ENCODE measurements at regions not wholly inside any gene's neighbourhood (a gene's known extent, or its start where the extent isn't known, plus 50 kb on each side); places are given as distances from the start of the nearest gene placed in this dataset.

- Histone ChIP-seq H2AFZ (ENCODE audit: low read length) (no peak overlapping the region), H4K20me1 (ENCODE audit: insufficient read depth, low read length) (no peaks in the 10 kb centered on the region), H3K4me3 (replicated peaks in 1 of 3; ENCODE audit: insufficient read depth in 1 of 3, low read depth in 2 of 3, low read length in 3 of 3) (no peak overlapping the region), H3K9me3 (ENCODE audit: low read length) (no peaks in the 10 kb centered on the region), H3K27me3 (ENCODE audit: control insufficient read depth in 1 of 2, insufficient read depth in 2 of 2, low read length in 2 of 2) (no peaks in the 10 kb centered on the region; a peak in 1 of 5 replicates), H3K79me2 (ENCODE audit: insufficient read depth, low read length) (no peaks in the 10 kb centered on the region), H3K27ac (ENCODE audit: extremely low read length, insufficient read depth, low read length) (no peak overlapping the region), H3K36me3 (replicated peaks in 1 of 2; ENCODE audit: control insufficient read depth in 1 of 2, insufficient read depth in 2 of 2, low read length in 2 of 2) (no peaks in the 10 kb centered on the region), H3K9ac (ENCODE audit: insufficient read depth, low read depth, low read length) (no peak overlapping the region), H3K4me2 (ENCODE audit: low read depth, low read length) (no peak overlapping the region), H3K4me1 (ENCODE audit: insufficient read depth, low read length) (no peaks in the 10 kb centered on the region)
- DNase-seq (ENCODE audit: low spot score) (no peak), ATAC-seq (no peak), FAIRE-seq (no peak)
- WGBS (ENCODE audit: low lambda C conversion rate) = 0% methylated on average over 2 of the region's 2 CpGs
- no TSS peak for BruUV-seq (replicated peaks)
- intact Hi-C loops (cut with micrococcal nuclease; ENCODE audit: unreplicated experiment) = no loop called here
- in situ Hi-C loops (cut with HindIII; ENCODE audit: extremely low pct_ligation_motif_present, low pct_unique_long_range_greater_than_20kb) = no loop called here
- ChIA-PET CTCF (ENCODE audit: low intra/inter-chr PET ratio, low total read pairs) (no interaction called here), POLR2A (no interaction called here)
- no peak for TF ChIP-seq PTBP1 (IDR thresholded peaks at IDR 0.05; ENCODE audit: low read depth, low read length, poor library complexity, severe bottlenecking)
- no peak for TF ChIP-seq NFKB2 (CRISPR knock-in tag; IDR thresholded peaks at IDR 0.05; ENCODE audit: borderline replicate concordance)
- no peak for TF ChIP-seq MBNL3 (CRISPR knock-in tag; conservative IDR thresholded peaks at IDR 0.05)
- TF ChIP-seq GABPB1 (CRISPR knock-in tag; IDR thresholded peaks at IDR 0.05) = no peak
- TF ChIP-seq THAP11 (CRISPR knock-in tag; IDR thresholded peaks at IDR 0.05) = no peak
- TF ChIP-seq CENPX (CRISPR knock-in tag; IDR thresholded peaks at IDR 0.05) = no peak
These were observed 104.9 kb upstream of the ST8SIA2 start for GRCh38 chr15:92288755-92289154.

- no peak for TF ChIP-seq YEATS4 (CRISPR knock-in tag; IDR thresholded peaks at IDR 0.05; ENCODE audit: borderline replicate concordance)
- TF ChIP-seq FOXP1 (IDR thresholded peaks at IDR 0.05) = no peak
- TF ChIP-seq FOXP1 (CRISPR knock-in tag; IDR thresholded peaks at IDR 0.05) = no peak
- no peak for TF ChIP-seq SMAD1 (CRISPR knock-in tag; IDR thresholded peaks at IDR 0.05; ENCODE audit: borderline replicate concordance, low read depth)
- no peak for TF ChIP-seq ZNF782 (CRISPR knock-in tag; IDR thresholded peaks at IDR 0.05; ENCODE audit: borderline replicate concordance)
- no peak for TF ChIP-seq ZNF709 (CRISPR knock-in tag; IDR thresholded peaks at IDR 0.05)
- no peak for TF ChIP-seq NBN (conservative IDR thresholded peaks at IDR 0.05)
- no peak for TF ChIP-seq ZBTB25 (CRISPR knock-in tag; IDR thresholded peaks at IDR 0.05)
- TF ChIP-seq HNRNPLL (IDR thresholded peaks at IDR 0.05; ENCODE audit: low read depth, low read length, poor library complexity, severe bottlenecking) = no peak
- TF ChIP-seq MAFG (CRISPR knock-in tag; IDR thresholded peaks at IDR 0.05) = no peak
- no peak for TF ChIP-seq PHF5A (CRISPR knock-in tag; IDR thresholded peaks at IDR 0.05; ENCODE audit: low read depth, unreplicated experiment)
- TF ChIP-seq SMAD3 (CRISPR knock-in tag; IDR thresholded peaks at IDR 0.05) = no peak
- TF ChIP-seq ZBTB39 (CRISPR knock-in tag; IDR thresholded peaks at IDR 0.05) = no peak
- no peak for TF ChIP-seq ZNF354B (CRISPR knock-in tag; IDR thresholded peaks at IDR 0.05)
- Histone ChIP-seq H3K79me2 (ENCODE audit: insufficient read depth, low read length) (no peaks in the 10 kb centered on the region), H3K9ac (ENCODE audit: insufficient read depth, low read depth, low read length) (no peak overlapping the region), H3K4me3 (replicated peaks in 1 of 3; ENCODE audit: insufficient read depth in 1 of 3, low read depth in 2 of 3, low read length in 3 of 3) (no peak overlapping the region), H3K27ac (ENCODE audit: extremely low read length, insufficient read depth, low read length) (no peak overlapping the region), H3K27me3 (ENCODE audit: control insufficient read depth in 1 of 2, insufficient read depth in 2 of 2, low read length in 2 of 2) (no peaks in the 10 kb centered on the region; a peak in 1 of 5 replicates), H3K36me3 (replicated peaks in 1 of 2; ENCODE audit: control insufficient read depth in 1 of 2, insufficient read depth in 2 of 2, low read length in 2 of 2) (no peaks in the 10 kb centered on the region), H3K4me2 (ENCODE audit: low read depth, low read length) (no peak overlapping the region), H2AFZ (ENCODE audit: low read length) (no peak overlapping the region), H4K20me1 (ENCODE audit: insufficient read depth, low read length) (no peaks in the 10 kb centered on the region), H3K4me1 (ENCODE audit: insufficient read depth, low read length) (no peaks in the 10 kb centered on the region), H3K9me3 (ENCODE audit: low read length) (no peaks in the 10 kb centered on the region)
- no peak for ATAC-seq
- DNase-seq (ENCODE audit: low spot score) = no peak
- intact Hi-C loops (cut with micrococcal nuclease; ENCODE audit: unreplicated experiment) = no loop called here
- ChIA-PET POLR2A (no interaction called here), CTCF (ENCODE audit: low intra/inter-chr PET ratio, low total read pairs) (no interaction called here)
- no TSS peak for BruUV-seq (replicated peaks)
- WGBS (ENCODE audit: low lambda C conversion rate) = 11% methylated on average over 4 of the region's 4 CpGs
- no peak for FAIRE-seq
- in situ Hi-C loops (cut with HindIII; ENCODE audit: extremely low pct_ligation_motif_present, low pct_unique_long_range_greater_than_20kb) = no loop called here
These were observed 103.9 kb upstream of the ST8SIA2 start for GRCh38 chr15:92289733-92290132.

Measured in HepG2 (cell line).